Esophagus squamous epithelium (tissue), 5 donors: ENCODE measurements at regions not wholly inside any gene's neighbourhood (a gene's known extent, or its start where the extent isn't known, plus 50 kb on each side); places are given as distances from the start of the nearest gene placed in this dataset.

Experiments
- DNase-seq: peaks from one replicate; lab custom pipeline; 2025; lab: John Stamatoyannopoulos, UW
- H3K27ac ChIP-seq, 4 donors: fragments of 200-600 bp; sonication (generic); one replicate each; pipeline ENCODE4 v1.5.1; 2016 to 2019; ENCODE audit warnings: mild to moderate bottlenecking in 1 of 4
- H3K27me3 ChIP-seq, 4 donors: fragments of 200-600 bp; sonication (generic); 1 replicate in 3 of 4; 2 replicates in 1 of 4; pipeline versions ENCODE4 v1.5.1 to v1.6.0; 2017 to 2021; ENCODE audit warnings: antibody characterized with exemption in 1 of 4
- H3K36me3 ChIP-seq, 3 donors: fragments of 200-600 bp; sonication (generic); one replicate each; pipeline ENCODE4 v1.5.1; 2016 to 2019
- H3K4me1 ChIP-seq, 3 donors: fragments of 200-600 bp; sonication (generic); one replicate each; pipeline ENCODE4 v1.5.1; 2017 to 2019
- H3K4me3 ChIP-seq, 4 donors: fragments of 200-600 bp; sonication (generic); 1 replicate in 3 of 4; 2 replicates in 1 of 4; pipeline ENCODE4 v1.5.1; 2016 to 2019; ENCODE audit warnings: mild to moderate bottlenecking in 2 of 4, moderate library complexity in 1 of 4
- H3K9me3 ChIP-seq, 3 donors: fragments of 200-600 bp; sonication (generic); one replicate each; pipeline ENCODE4 v1.5.1; 2016 to 2019
- POLR2A ChIP-seq, 4 donors: fragments of 450-650 bp; IDR thresholded peaks; one replicate each; pipeline ENCODE4 v1.6.1; 2017; ENCODE audit warnings: antibody characterized with exemption in 4 of 4, mild to moderate bottlenecking in 4 of 4, moderate library complexity in 3 of 4
- WGBS, 2 donors: methylation state at CpG; one replicate each; pipeline ENCODE4 v1.1.5; 2018; 5-methylcytosine and 5-hydroxymethylcytosine counted together
- intact Hi-C: fragments of 100-400 bp; cut with DNase I; formaldehyde crosslinking; loops from one replicate; pipeline ENCODE4 v1.15.0; 2022
- TF ChIP-seq, protein P1 (sequence below), 6 experiments: fragments of 450-650 bp in 4 of 6; fragments of 200-600 bp in 2 of 6; sonication (generic) in 2 of 6; IDR thresholded peaks; one replicate each; pipeline ENCODE4 v1.5.1; 2016 to 2019; ENCODE audit warnings: antibody characterized with exemption in 6 of 6, mild to moderate bottlenecking in 4 of 6, moderate library complexity in 4 of 6
- donor health status: DM: yes; HTN: yes; CAD: no.

DNA sequence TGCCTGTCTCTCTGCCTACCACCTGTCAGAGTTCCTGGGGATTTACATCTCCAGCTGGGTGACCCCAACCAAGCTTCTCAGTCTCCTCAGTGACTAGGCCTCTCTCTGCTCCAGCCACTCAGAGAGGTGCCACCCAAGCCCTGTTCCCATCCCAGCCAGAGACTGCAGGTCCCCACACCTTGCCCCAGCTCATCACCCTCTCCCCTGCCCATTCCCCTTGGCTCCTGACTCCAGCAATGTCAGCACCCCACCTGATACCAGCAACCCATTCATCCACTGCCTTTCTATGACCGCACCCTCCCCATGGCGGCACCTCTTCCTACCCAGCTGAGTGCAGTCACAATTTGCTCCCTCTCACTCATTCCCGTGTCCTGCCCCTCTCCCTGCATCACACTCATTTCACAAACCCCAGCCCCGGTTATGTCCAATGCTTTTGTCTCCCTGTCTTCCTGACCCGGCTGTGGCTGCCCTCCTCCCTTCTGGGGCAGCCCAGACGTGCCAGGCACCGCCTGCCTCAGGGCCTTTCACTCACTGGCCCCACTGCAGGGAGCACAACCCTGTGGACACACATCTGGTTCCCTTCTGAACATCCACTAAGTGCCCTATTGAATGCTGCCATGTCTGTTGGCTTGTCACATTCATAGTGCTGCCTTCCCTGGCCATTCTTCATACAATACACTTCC, 494.8 kb upstream of the HS6ST1 start:
- no peak overlapping the region for H3K27ac ChIP-seq
- intact Hi-C loops = no loop called here
- 63 to 91% methylated on average over 7 of the region's 7 CpGs for WGBS, 2 donors
- no peaks in the 10 kb centered on the region for H3K36me3 ChIP-seq
- TF ChIP-seq, protein P1, sequence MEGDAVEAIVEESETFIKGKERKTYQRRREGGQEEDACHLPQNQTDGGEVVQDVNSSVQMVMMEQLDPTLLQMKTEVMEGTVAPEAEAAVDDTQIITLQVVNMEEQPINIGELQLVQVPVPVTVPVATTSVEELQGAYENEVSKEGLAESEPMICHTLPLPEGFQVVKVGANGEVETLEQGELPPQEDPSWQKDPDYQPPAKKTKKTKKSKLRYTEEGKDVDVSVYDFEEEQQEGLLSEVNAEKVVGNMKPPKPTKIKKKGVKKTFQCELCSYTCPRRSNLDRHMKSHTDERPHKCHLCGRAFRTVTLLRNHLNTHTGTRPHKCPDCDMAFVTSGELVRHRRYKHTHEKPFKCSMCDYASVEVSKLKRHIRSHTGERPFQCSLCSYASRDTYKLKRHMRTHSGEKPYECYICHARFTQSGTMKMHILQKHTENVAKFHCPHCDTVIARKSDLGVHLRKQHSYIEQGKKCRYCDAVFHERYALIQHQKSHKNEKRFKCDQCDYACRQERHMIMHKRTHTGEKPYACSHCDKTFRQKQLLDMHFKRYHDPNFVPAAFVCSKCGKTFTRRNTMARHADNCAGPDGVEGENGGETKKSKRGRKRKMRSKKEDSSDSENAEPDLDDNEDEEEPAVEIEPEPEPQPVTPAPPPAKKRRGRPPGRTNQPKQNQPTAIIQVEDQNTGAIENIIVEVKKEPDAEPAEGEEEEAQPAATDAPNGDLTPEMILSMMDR (IDR thresholded peaks at IDR 0.05) = no peak
- TF ChIP-seq POLR2A (IDR thresholded peaks at IDR 0.05) = no peak
- DNase-seq = no peak
- peaks cover 0 to 25% (median 3%) of the 10 kb centered on the region in 3 donors for H3K4me1 ChIP-seq
- no peaks in the 10 kb centered on the region for H3K27me3 ChIP-seq
- no peaks in the 10 kb centered on the region for H3K9me3 ChIP-seq
- H3K4me3 ChIP-seq = no peak overlapping the region

DNA sequence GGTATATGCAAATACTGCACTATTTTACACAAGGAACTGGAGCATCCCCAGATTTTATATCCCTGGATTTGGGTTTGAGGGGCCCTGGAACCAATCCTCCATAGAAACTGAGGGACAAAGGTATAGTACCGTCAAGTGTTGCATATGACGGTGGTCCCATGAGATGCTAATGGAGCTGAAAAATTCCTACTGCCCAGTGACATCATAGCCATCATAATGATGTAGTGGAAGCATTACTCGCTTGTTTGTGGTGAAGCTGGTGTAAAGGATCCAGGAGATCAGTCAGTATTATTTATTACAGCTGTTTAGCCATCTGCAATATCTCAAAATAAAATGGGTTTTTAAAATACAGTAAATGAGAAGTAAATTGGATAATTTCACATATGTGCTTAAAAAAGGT, 496.6 kb upstream of the HS6ST1 start:
- H3K4me1 ChIP-seq = peaks cover 0 to 13% (median 0%) of the 10 kb centered on the region in 3 donors
- no peaks in the 10 kb centered on the region for H3K36me3 ChIP-seq
- H3K4me3 ChIP-seq = no peak overlapping the region
- intact Hi-C loops = no loop called here
- no peaks in the 10 kb centered on the region for H3K27me3 ChIP-seq
- WGBS, 2 donors = 65 to 81% methylated on average over 3 of the region's 3 CpGs
- H3K9me3 ChIP-seq = no peaks in the 10 kb centered on the region
- H3K27ac ChIP-seq = no peak overlapping the region
- TF ChIP-seq, protein P1 (IDR thresholded peaks at IDR 0.05) = no peak
- no peak for TF ChIP-seq POLR2A (IDR thresholded peaks at IDR 0.05)
- DNase-seq = no peak

DNA sequence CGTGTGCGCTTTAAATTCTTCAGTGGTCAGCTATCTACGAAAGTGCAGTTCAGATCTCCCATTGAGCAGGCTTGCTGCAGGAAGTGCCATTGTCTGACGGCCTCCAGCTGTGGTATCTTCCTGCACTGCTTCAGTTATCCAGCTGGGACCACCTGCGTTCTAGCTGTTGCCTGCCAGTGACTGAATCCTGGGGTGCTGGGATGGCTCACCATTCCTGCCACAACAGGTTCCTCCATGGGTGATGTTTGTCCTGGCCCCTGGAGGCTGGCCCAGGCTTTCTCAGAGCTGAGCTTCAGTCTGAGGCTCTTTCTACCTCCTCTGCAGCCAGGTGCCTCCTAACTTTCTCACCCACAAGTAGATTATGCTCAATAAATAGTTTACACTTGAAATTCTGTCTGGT, 498.5 kb upstream of the HS6ST1 start:
- peaks cover 0 to 24% (median 0%) of the 10 kb centered on the region in 3 donors for H3K4me1 ChIP-seq
- no peak overlapping the region for H3K4me3 ChIP-seq
- WGBS, 2 donors = 49 to 57% methylated on average over 5 of the region's 5 CpGs
- peaks cover 0 to 12% (median 0%) of the 10 kb centered on the region in 4 donors for H3K27me3 ChIP-seq
- H3K9me3 ChIP-seq = no peaks in the 10 kb centered on the region
- H3K36me3 ChIP-seq = no peaks in the 10 kb centered on the region
- intact Hi-C loops = no loop called here
- TF ChIP-seq, protein P1 (IDR thresholded peaks at IDR 0.05) = no peak
- TF ChIP-seq POLR2A (IDR thresholded peaks at IDR 0.05) = no peak
- no peak for DNase-seq
- H3K27ac ChIP-seq = no peak overlapping the region

DNA sequence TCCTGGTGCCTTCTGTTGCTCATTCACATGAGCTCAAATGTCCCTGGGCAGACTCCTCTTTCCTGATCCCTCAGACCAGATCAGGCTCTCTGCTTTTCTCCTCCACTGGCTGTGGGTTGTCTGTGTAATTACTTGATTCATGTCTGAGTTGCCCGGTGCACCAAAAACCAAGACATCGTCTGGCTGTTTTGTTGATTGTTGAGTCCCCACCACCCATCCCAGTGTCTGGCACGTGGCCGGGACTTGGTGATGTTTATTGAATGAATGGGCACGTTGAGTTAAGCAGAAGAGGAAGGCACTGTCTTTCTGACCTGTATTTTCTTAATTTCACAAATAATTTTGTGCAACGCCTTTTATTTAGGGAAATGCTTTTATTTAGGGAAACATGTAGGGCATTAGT, 499.1 kb upstream of the HS6ST1 start:
- 79 to 84% methylated on average over 5 to 6 of the region's 6 CpGs for WGBS, 2 donors
- no peaks in the 10 kb centered on the region for H3K36me3 ChIP-seq
- H3K4me3 ChIP-seq = no peak overlapping the region
- H3K27ac ChIP-seq = no peak overlapping the region
- DNase-seq = no peak
- TF ChIP-seq, protein P1 (IDR thresholded peaks at IDR 0.05) = no peak
- TF ChIP-seq POLR2A (IDR thresholded peaks at IDR 0.05) = no peak
- peaks cover 0 to 13% (median 0%) of the 10 kb centered on the region in 4 donors for H3K27me3 ChIP-seq
- intact Hi-C loops = no loop called here
- peaks cover 0 to 24% (median 0%) of the 10 kb centered on the region in 3 donors for H3K4me1 ChIP-seq
- H3K9me3 ChIP-seq = no peaks in the 10 kb centered on the region

DNA sequence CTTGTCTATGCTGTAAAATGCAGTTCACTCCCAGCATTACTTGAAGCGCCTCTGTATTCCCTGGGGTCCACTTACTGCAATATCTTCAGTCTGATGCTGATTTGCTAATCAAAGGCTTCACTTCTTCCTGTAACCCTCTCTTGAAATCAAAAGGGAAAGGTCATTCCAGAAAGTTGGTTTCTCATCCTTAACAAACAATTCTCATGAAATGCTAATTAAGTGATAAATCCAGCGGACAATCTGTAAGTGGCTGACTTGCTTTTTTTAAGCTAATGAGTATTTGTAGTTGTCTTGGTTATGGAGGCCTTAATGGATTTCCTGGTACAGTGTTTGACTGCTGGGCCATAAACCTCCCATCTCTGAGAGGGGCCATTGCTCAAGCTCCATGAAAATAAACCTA, 499.6 kb upstream of the HS6ST1 start:
- TF ChIP-seq POLR2A (IDR thresholded peaks at IDR 0.05) = no peak
- TF ChIP-seq, protein P1 (IDR thresholded peaks at IDR 0.05) = no peak
- Histone ChIP-seq H3K36me3 (no peaks in the 10 kb centered on the region), H3K4me1 (peaks cover 0 to 24% (median 0%) of the 10 kb centered on the region in 3 donors), H3K27ac (no peak overlapping the region), H3K9me3 (no peaks in the 10 kb centered on the region), H3K4me3 (no peak overlapping the region), H3K27me3 (peaks cover 0 to 13% (median 0%) of the 10 kb centered on the region in 4 donors)
- intact Hi-C loops = no loop called here
- 87 to 88% methylated on average over 2 of the region's 2 CpGs for WGBS, 2 donors
- no peak for DNase-seq
